ENCODE measurements at regions not wholly inside any gene's neighbourhood (a gene's known extent, or its start where the extent isn't known, plus 50 kb on each side); places are given as distances from the start of the nearest gene placed in this dataset.
A peak's percentile ranks its signal among the peaks of the same experiment; 100 is the strongest.

GRCh38 chrX:42944381-42944998 lies 166.5 kb upstream of the PPP1R2C start:
- H3K36me3 ChIP-seq (ENCODE audit: control insufficient read depth, insufficient read depth, low read length) = no peaks in the 10 kb centered on the region
- no peak overlapping the region for H3K4me3 ChIP-seq (ENCODE audit: low read depth, low read length)
- no peak overlapping the region for H3K27ac ChIP-seq (ENCODE audit: low read depth, low read length)
- peaks cover 3% of the 10 kb centered on the region; the same call in 1 of the 2 replicates for H3K27me3 ChIP-seq (ENCODE audit: control insufficient read depth, insufficient read depth, low read length)
- peaks cover 5% of the 10 kb centered on the region; the same call in 1 of the 2 replicates for H3K9me3 ChIP-seq (ENCODE audit: control insufficient read depth, insufficient read depth, low read depth, low read length)
- peaks cover 12% of the 10 kb centered on the region for H3K4me1 ChIP-seq (ENCODE audit: control insufficient read depth, insufficient read depth, low read length)
- H3K9ac ChIP-seq (ENCODE audit: low read length) = no peak overlapping the region

DNA sequence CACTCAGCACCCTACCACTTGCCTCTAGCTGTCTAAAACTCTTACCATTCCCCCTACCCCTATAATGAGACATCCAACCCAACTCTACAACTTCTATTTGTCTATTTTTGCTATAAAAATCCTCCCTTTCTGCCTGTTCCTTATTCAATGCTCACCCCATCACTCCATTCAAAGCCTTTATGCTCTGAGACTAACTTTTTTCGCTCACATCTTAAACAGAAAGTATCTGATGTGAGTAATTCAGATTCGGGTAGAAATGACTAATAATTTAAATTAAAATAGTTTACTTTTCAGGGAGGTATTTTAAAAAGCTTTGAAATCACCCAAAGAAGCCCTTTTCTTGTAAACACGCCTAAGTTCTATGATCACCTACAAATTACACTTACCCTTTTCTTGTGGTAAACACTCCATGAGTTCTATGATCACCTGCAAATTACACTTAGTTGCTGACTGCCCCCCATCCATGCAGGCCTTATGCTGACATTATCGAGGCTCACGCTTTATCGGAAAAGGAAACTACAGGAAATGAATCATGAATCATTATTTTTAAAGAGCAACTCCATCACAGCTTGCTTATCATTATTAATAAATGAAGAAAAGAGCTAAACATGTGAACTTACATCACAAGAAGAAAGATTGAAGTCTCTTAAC lies 168.7 kb upstream of the PPP1R2C start:
- H3K27ac ChIP-seq (ENCODE audit: low read depth, low read length) = no peak overlapping the region
- no peak overlapping the region for H3K9ac ChIP-seq (ENCODE audit: low read length)
- H3K36me3 ChIP-seq (ENCODE audit: control insufficient read depth, insufficient read depth, low read length) = no peaks in the 10 kb centered on the region
- H3K4me1 ChIP-seq (ENCODE audit: control insufficient read depth, insufficient read depth, low read length) = peaks cover 14% of the 10 kb centered on the region
- no peaks in the 10 kb centered on the region for H3K9me3 ChIP-seq (ENCODE audit: control insufficient read depth, insufficient read depth, low read depth, low read length)
- no peak overlapping the region for H3K4me3 ChIP-seq (ENCODE audit: low read depth, low read length)
- H3K27me3 ChIP-seq (ENCODE audit: control insufficient read depth, insufficient read depth, low read length) = peaks cover 3% of the 10 kb centered on the region; the same call in 1 of the 2 replicates

- Histone ChIP-seq H3K9ac (ENCODE audit: low read length) (peak overlapping the region; percentile 26), H3K36me3 (ENCODE audit: control insufficient read depth, insufficient read depth, low read length) (no peaks in the 10 kb centered on the region), H3K9me3 (ENCODE audit: control insufficient read depth, insufficient read depth, low read depth, low read length) (peaks cover 9% of the 10 kb centered on the region), H3K4me1 (ENCODE audit: control insufficient read depth, insufficient read depth, low read length) (peaks cover 14% of the 10 kb centered on the region), H3K4me3 (ENCODE audit: low read depth, low read length) (no peak overlapping the region), H3K27me3 (ENCODE audit: control insufficient read depth, insufficient read depth, low read length) (peaks cover 3% of the 10 kb centered on the region; the same call in 1 of the 2 replicates), H3K27ac (ENCODE audit: low read depth, low read length) (peak overlapping the region; percentile 59; the same call in 1 of the 2 replicates)
Observed at GRCh38 chrX:42948723-42949657, 171.0 kb upstream of the PPP1R2C start.

- Histone ChIP-seq H3K27ac (ENCODE audit: low read depth, low read length) (no peak overlapping the region), H3K9me3 (ENCODE audit: control insufficient read depth, insufficient read depth, low read depth, low read length) (peaks cover 18% of the 10 kb centered on the region), H3K9ac (ENCODE audit: low read length) (no peak overlapping the region), H3K36me3 (ENCODE audit: control insufficient read depth, insufficient read depth, low read length) (no peaks in the 10 kb centered on the region), H3K4me1 (ENCODE audit: control insufficient read depth, insufficient read depth, low read length) (peaks cover 14% of the 10 kb centered on the region), H3K27me3 (ENCODE audit: control insufficient read depth, insufficient read depth, low read length) (no peaks in the 10 kb centered on the region), H3K4me3 (ENCODE audit: low read depth, low read length) (no peak overlapping the region)
Observed at GRCh38 chrX:42951747-42952146, 173.8 kb upstream of the PPP1R2C start.

GRCh38 chrX:42952621-42953020 lies 174.7 kb upstream of the PPP1R2C start:
- Histone ChIP-seq H3K27ac (ENCODE audit: low read depth, low read length) (no peak overlapping the region), H3K27me3 (ENCODE audit: control insufficient read depth, insufficient read depth, low read length) (no peaks in the 10 kb centered on the region), H3K9ac (ENCODE audit: low read length) (no peak overlapping the region), H3K4me1 (ENCODE audit: control insufficient read depth, insufficient read depth, low read length) (peaks cover 14% of the 10 kb centered on the region), H3K4me3 (ENCODE audit: low read depth, low read length) (no peak overlapping the region), H3K9me3 (ENCODE audit: control insufficient read depth, insufficient read depth, low read depth, low read length) (peaks cover 20% of the 10 kb centered on the region), H3K36me3 (ENCODE audit: control insufficient read depth, insufficient read depth, low read length) (no peaks in the 10 kb centered on the region)

DNA sequence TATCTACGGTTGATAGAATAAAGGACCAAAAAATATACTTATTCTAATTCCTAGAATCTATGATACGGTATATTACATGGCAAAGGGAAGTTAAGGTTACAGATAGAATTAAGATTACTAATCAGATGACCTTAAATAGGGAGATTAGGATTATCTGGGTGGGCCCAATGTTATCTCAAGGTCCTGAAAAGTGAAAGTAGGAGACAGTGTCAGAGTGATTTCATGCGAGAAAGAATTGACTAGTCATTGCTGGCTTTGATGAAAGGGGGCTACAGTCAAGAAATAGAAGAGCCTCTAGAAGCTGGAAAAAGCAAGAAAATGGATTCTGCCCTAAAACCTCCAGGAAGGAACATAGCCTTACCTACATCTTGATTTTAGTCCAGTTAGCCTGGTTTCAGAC lies 176.9 kb upstream of the PPP1R2C start:
- Histone ChIP-seq H3K36me3 (ENCODE audit: control insufficient read depth, insufficient read depth, low read length) (no peaks in the 10 kb centered on the region), H3K9me3 (ENCODE audit: control insufficient read depth, insufficient read depth, low read depth, low read length) (peaks cover 29% of the 10 kb centered on the region), H3K27ac (ENCODE audit: low read depth, low read length) (no peak overlapping the region), H3K4me3 (ENCODE audit: low read depth, low read length) (no peak overlapping the region), H3K9ac (ENCODE audit: low read length) (no peak overlapping the region), H3K4me1 (ENCODE audit: control insufficient read depth, insufficient read depth, low read length) (no peaks in the 10 kb centered on the region), H3K27me3 (ENCODE audit: control insufficient read depth, insufficient read depth, low read length) (no peaks in the 10 kb centered on the region)

DNA sequence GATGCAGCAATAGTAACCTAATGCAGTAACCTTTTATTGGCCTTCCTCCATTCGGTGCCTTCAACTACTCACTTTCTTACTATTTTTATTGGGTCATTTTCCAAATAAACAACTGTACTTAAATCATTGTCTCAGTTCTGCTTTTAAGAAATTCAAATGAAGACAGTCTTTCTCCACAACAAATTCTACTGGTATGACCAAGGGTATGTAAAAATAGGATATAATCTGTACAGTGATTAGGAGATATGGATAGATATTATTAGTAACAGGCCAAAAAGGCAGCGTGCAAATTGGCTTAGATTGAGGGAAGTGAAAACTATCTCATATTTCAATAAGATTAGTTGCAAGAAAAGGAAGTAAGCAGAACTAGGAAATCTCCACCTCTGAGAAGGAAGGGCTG lies 177.4 kb upstream of the PPP1R2C start:
- H3K9me3 ChIP-seq (ENCODE audit: control insufficient read depth, insufficient read depth, low read depth, low read length) = peaks cover 32% of the 10 kb centered on the region
- no peaks in the 10 kb centered on the region for H3K4me1 ChIP-seq (ENCODE audit: control insufficient read depth, insufficient read depth, low read length)
- H3K27ac ChIP-seq (ENCODE audit: low read depth, low read length) = no peak overlapping the region
- no peaks in the 10 kb centered on the region for H3K27me3 ChIP-seq (ENCODE audit: control insufficient read depth, insufficient read depth, low read length)
- H3K4me3 ChIP-seq (ENCODE audit: low read depth, low read length) = no peak overlapping the region
- no peak overlapping the region for H3K9ac ChIP-seq (ENCODE audit: low read length)
- H3K36me3 ChIP-seq (ENCODE audit: control insufficient read depth, insufficient read depth, low read length) = no peaks in the 10 kb centered on the region

DNA sequence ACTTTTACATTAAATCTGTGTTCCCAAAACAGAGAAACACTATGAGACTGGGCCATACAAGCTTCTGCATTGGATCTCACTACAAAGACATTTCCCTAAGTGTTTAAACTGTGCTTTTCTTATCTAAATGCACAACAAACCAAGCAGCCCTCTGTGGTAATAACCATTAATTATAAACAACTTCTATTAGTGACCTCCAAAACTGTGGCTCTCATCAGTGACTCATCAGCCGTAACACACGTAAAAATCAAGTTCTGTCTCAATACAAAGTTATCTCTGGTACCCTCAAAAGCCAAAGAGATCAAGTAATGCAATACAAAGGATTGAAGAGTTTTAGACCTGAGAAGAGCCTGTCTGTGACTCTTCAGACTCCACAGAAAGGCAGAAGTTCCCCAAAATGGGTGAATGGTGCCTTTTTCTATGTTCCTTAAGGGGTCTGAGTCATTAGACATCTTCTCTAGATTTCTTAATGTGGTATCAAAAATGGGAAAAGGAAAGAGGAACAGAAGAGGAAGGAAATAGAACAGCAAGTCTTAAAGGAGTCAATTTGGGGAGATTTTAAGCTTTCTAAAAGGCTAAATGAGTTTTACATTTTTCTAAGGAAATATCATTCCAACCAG lies 189.8 kb upstream of the PPP1R2C start:
- Histone ChIP-seq H3K9ac (ENCODE audit: low read length) (no peak overlapping the region), H3K9me3 (ENCODE audit: control insufficient read depth, insufficient read depth, low read depth, low read length) (peaks cover 38% of the 10 kb centered on the region), H3K27ac (ENCODE audit: low read depth, low read length) (no peak overlapping the region), H3K36me3 (ENCODE audit: control insufficient read depth, insufficient read depth, low read length) (no peaks in the 10 kb centered on the region), H3K27me3 (ENCODE audit: control insufficient read depth, insufficient read depth, low read length) (no peaks in the 10 kb centered on the region), H3K4me3 (ENCODE audit: low read depth, low read length) (no peak overlapping the region), H3K4me1 (ENCODE audit: control insufficient read depth, insufficient read depth, low read length) (no peaks in the 10 kb centered on the region)

DNA sequence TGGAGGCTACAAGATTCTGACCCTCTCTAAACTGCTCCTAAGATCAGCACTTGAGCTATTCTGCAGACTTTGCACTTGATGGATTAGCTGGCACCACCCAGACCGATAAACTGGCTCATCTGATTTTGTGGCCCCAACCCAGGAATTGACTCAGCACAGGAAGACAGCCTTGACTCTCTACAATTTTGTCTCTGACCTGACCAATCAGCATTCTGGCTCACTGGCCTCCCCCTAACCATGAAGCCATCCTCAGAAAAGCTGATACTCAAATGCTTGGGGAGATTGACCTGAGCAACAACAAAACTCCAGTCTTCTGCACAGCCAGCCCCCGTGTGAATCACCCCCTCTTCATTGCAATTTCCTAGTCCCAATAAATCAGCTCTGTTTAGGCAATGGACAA lies 195.4 kb upstream of the PPP1R2C start:
- Histone ChIP-seq H3K4me3 (ENCODE audit: low read depth, low read length) (no peak overlapping the region), H3K4me1 (ENCODE audit: control insufficient read depth, insufficient read depth, low read length) (no peaks in the 10 kb centered on the region), H3K36me3 (ENCODE audit: control insufficient read depth, insufficient read depth, low read length) (peaks cover 9% of the 10 kb centered on the region), H3K27me3 (ENCODE audit: control insufficient read depth, insufficient read depth, low read length) (no peaks in the 10 kb centered on the region), H3K9me3 (ENCODE audit: control insufficient read depth, insufficient read depth, low read depth, low read length) (peaks cover 72% of the 10 kb centered on the region), H3K9ac (ENCODE audit: low read length) (no peak overlapping the region), H3K27ac (ENCODE audit: low read depth, low read length) (no peak overlapping the region)

GRCh38 chrX:42975906-42976305 lies 197.9 kb upstream of the PPP1R2C start:
- H3K27me3 ChIP-seq (ENCODE audit: control insufficient read depth, insufficient read depth, low read length) = no peaks in the 10 kb centered on the region
- H3K9me3 ChIP-seq (ENCODE audit: control insufficient read depth, insufficient read depth, low read depth, low read length) = peaks cover 78% of the 10 kb centered on the region
- H3K9ac ChIP-seq (ENCODE audit: low read length) = no peak overlapping the region
- H3K4me1 ChIP-seq (ENCODE audit: control insufficient read depth, insufficient read depth, low read length) = no peaks in the 10 kb centered on the region
- peaks cover 15% of the 10 kb centered on the region for H3K36me3 ChIP-seq (ENCODE audit: control insufficient read depth, insufficient read depth, low read length)
- H3K27ac ChIP-seq (ENCODE audit: low read depth, low read length) = no peak overlapping the region; the same call in 1 of the 2 replicates
- no peak overlapping the region for H3K4me3 ChIP-seq (ENCODE audit: low read depth, low read length)
